Uterus (tissue), 2 donors: ENCODE measurements at regions not wholly inside any gene's neighbourhood (a gene's known extent, or its start where the extent isn't known, plus 50 kb on each side); places are given as distances from the start of the nearest gene placed in this dataset.

Experiments
- CTCF ChIP-seq, 4 experiments: fragments of 200-600 bp in 2 of 4; fragments of 450-650 bp in 2 of 4; sonication (generic) in 2 of 4; IDR thresholded peaks; one replicate each; pipeline ENCODE4 v1.5.1; 2016 to 2019; ENCODE audit warnings: antibody characterized with exemption in 4 of 4, mild to moderate bottlenecking in 2 of 4, moderate library complexity in 1 of 4
- POLR2A ChIP-seq, 2 donors: fragments of 450-650 bp; IDR thresholded peaks; one replicate each; pipeline ENCODE4 v1.6.1; 2016; ENCODE audit warnings: antibody characterized with exemption in 2 of 2, mild to moderate bottlenecking in 1 of 2, moderate library complexity in 1 of 2

DNA sequence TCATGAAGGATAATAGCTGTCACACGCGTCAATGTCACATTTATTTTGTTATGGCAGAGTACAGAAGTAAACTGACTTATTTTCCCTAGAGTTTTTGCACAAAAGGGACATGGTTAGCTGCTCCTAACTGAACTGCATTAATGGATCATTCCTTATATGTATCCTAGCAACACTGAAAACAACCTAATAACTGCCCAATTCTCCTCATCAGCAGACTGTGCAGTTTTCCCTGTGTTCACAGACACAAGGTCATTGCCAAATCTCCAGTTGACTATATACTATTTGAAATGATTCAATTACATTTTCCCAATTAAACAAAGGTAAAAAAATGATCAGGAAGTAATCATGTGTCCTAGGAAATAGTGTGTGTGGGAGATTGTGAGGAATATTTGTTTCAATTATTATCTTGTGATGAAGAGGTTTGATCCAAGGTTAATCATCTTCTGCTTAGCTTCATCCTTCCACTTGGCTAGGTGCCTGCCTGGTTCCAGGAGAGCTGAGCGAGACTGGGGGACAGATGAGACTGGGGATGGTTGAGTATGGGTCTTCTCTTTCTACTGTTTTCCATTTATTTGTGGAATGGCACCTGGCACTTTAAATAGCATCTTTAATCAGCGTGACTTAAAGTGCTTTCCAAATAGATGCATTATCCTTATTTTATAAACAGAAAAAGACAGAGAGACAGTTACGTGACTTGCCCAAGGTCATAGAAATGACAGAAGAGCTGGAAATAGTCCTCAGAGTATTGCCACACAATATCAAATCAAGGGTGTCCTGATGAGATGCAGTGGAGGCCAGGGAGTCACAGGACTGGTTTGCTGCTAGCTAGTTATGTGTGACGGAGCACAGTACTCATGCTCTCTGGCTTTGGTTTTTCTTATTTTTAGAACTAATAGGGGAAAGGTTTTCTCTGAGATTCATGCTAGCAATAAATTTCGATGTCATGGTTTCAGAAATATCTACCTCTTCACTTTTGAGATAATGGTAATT lies 335.6 kb downstream of the PIK3C3 start:
- TF ChIP-seq POLR2A (IDR thresholded peaks at IDR 0.05) (no peak), CTCF (IDR thresholded peaks at IDR 0.05) (no peak)
